BJ (cell line): ENCODE measurements at regions not wholly inside any gene's neighbourhood (a gene's known extent, or its start where the extent isn't known, plus 50 kb on each side); places are given as distances from the start of the nearest gene placed in this dataset.

Experiments used
- CTCF ChIA-PET: fragments of 350-600 bp; formaldehyde crosslinking; extraction: SDS; loops from one replicate; lab custom pipeline; 2021; ENCODE audit warnings: antibody characterized with exemption, inconsistent platforms; lab: Yijun Ruan, JAX
- POLR2A ChIA-PET: fragments of 300-600 bp; sonication (Branson Sonifier 250); formaldehyde crosslinking; extraction: SDS; loops from one replicate; lab custom pipeline; 2021; ENCODE audit warnings: antibody characterized with exemption; lab: Charles Lee
- DNase-seq: peaks from one replicate; pipeline ENCODE4 v3.0.0-alpha.2; 2011; ENCODE audit warnings: low read depth
- H3K27me3 ChIP-seq: 2 replicates; pipeline ENCODE4 v1.6.0; 2011; ENCODE audit warnings: low read length; ENCODE audit not compliant: control insufficient read depth, insufficient read depth
- H3K36me3 ChIP-seq: 2 replicates; pipeline ENCODE4 v1.5.1; 2011; ENCODE audit warnings: low read length; ENCODE audit not compliant: control insufficient read depth, insufficient read depth
- H3K4me3 ChIP-seq: 2 replicates; pipeline ENCODE4 v1.5.1; 2011; ENCODE audit warnings: low read depth, mild to moderate bottlenecking, control low read depth, low read length
- TF ChIP-seq, protein P1 (sequence below): IDR thresholded peaks from 2 replicates; pipeline ENCODE4 v1.5.1; 2011; ENCODE audit warnings: low read depth, mild to moderate bottlenecking, control low read depth, inconsistent platforms, low read length, moderate library complexity; ENCODE audit not compliant: insufficient read depth

DNA sequence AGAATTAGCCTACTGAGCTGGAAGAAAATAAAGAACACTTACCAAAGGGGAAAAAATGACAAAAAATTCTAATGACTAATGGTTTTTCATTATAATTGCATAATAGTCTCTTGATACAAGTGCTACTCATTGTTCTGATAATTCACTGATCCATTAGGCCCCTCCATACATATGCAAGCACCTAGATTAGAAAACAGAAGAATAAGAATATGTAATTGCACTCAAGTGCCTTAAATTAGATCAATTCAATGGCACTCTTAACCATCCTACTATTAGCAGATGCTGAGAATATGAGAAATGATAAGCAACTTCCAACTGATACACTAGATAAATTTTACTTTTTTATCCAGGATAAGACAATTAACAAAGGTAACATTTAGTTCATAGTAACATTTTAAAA lies 440.9 kb upstream of the C9orf72 start:
- Histone ChIP-seq H3K27me3 (no peaks in the 10 kb centered on the region), H3K4me3 (no peak overlapping the region), H3K36me3 (no peaks in the 10 kb centered on the region)
- TF ChIP-seq, protein P1, sequence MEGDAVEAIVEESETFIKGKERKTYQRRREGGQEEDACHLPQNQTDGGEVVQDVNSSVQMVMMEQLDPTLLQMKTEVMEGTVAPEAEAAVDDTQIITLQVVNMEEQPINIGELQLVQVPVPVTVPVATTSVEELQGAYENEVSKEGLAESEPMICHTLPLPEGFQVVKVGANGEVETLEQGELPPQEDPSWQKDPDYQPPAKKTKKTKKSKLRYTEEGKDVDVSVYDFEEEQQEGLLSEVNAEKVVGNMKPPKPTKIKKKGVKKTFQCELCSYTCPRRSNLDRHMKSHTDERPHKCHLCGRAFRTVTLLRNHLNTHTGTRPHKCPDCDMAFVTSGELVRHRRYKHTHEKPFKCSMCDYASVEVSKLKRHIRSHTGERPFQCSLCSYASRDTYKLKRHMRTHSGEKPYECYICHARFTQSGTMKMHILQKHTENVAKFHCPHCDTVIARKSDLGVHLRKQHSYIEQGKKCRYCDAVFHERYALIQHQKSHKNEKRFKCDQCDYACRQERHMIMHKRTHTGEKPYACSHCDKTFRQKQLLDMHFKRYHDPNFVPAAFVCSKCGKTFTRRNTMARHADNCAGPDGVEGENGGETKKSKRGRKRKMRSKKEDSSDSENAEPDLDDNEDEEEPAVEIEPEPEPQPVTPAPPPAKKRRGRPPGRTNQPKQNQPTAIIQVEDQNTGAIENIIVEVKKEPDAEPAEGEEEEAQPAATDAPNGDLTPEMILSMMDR, result no peak
- CTCF ChIA-PET, result no interaction called here
- POLR2A ChIA-PET, result no interaction called here
- DNase-seq, result no peak

DNA sequence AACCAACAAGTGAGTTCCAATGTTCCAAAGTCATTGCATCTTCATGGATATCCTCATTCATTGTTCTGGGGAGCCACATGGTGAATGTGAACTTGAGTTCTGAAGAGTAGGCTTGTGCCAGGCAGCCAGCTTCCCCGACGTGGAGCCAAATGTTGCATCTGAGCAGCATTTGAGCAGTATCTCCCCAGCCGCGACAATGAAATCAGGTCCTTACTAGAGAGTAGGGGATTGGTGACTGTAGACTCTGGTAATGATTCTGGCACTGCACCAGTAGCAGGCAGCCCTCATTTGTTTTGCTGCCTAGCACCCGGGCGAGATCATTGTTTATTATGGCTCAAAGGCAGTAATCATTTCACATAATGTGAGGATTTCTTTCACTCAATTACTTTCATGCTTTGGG lies 451.4 kb upstream of the C9orf72 start:
- CTCF ChIA-PET, result interaction anchor here (0.6 kb wide), 1 partner anchor 9 kb away, joined by 3 read pairs; no protein-coding TSS in a partner anchor
- no peak overlapping the region for H3K4me3 ChIP-seq
- H3K36me3 ChIP-seq, result no peaks in the 10 kb centered on the region
- TF ChIP-seq, protein P1, result no peak
- DNase-seq, result no peak
- POLR2A ChIA-PET, result no interaction called here
- no peaks in the 10 kb centered on the region for H3K27me3 ChIP-seq

DNA sequence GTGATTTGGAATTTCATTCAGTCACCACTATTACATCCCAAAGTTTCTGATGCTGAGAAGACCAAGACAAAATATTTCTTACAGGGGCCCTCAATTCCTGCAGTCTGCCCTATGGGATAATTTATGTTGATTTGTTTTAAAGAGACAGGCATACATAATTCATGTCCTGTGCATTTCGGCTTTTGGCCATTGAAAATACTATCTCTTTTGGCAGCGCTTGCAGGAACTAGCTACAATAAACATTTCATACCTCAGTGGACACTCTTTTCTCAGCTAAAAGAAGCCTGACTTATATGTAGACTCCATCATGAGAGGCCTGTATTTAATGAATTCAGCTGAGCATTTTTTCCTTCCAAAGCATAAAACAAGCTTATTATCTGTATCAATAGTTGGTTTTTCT lies 451.9 kb upstream of the C9orf72 start:
- H3K4me3 ChIP-seq, result no peak overlapping the region
- TF ChIP-seq, protein P1, result no peak
- H3K27me3 ChIP-seq, result no peaks in the 10 kb centered on the region
- no peak for DNase-seq
- no peaks in the 10 kb centered on the region for H3K36me3 ChIP-seq
- POLR2A ChIA-PET, result no interaction called here
- CTCF ChIA-PET, result interaction anchor here (0.6 kb wide), 1 partner anchor 9 kb away, joined by 3 read pairs; no protein-coding TSS in a partner anchor

DNA sequence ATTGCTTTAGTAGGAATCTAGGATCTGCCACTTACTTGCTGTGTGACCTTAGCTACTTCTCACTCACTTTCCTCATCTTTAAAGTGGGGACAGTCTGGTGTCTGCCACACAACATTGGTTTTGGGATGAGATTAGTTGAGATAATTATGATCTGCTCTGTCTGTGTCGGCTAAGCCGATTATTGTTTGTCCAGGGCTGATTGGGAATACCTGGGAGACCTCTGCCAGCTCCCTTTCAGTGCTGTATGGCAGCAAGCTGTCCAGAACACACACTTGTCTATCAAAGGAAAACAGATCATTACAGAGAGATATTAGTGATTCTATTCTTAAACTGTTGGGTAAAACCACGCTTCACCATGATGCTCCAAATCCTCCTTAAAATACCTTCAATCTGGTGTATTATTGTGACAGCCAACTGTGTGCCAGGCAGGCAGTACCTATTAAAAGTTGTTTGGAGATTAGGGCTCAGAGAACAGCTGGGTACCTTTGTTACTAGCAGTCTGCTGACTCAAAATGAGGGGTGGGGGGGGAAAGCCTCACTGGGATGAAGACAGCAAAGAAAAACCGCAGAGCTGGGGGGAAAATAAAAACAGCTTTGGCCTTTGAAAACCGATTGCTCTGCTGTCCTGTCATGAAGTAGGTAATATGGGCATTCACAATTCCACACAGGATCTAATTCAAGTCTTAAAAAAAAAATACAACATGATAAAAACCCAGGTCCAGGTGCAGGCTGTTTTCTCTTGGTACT lies 458.4 kb upstream of the C9orf72 start:
- Histone ChIP-seq H3K36me3 (no peaks in the 10 kb centered on the region), H3K27me3 (no peaks in the 10 kb centered on the region), H3K4me3 (no peak overlapping the region)
- DNase-seq, result no peak
- CTCF ChIA-PET, result no interaction called here
- TF ChIP-seq, protein P1, result no peak
- POLR2A ChIA-PET, result interaction anchor here (0.6 kb wide), 1 partner anchor 42 kb away, joined by 9 read pairs; no protein-coding TSS in a partner anchor

DNA sequence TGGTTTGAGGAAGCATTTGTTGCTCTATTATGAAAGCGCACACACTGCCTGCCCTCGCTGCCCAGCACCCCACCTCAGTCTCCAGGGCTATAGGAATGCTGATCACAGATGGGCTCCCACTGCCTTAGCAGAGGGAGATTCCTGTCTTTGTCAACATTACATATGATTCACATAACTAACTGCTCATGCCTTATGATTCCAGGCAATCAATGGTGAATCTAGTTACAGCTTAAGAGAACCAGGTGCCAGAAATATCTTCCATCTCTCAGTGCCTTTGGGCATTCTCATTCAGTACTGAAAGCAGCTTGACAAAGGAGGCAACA lies 458.9 kb upstream of the C9orf72 start:
- H3K4me3 ChIP-seq, result no peak overlapping the region
- no peak for DNase-seq
- TF ChIP-seq, protein P1, result no peak
- H3K36me3 ChIP-seq, result no peaks in the 10 kb centered on the region
- POLR2A ChIA-PET, result no interaction called here
- H3K27me3 ChIP-seq, result no peaks in the 10 kb centered on the region
- CTCF ChIA-PET, result no interaction called here
